GM18511 (cell line): ENCODE measurements at regions not wholly inside any gene's neighbourhood (a gene's known extent, or its start where the extent isn't known, plus 50 kb on each side); places are given as distances from the start of the nearest gene placed in this dataset.

ENCODE experiments used
- ATAC-seq: cut with Tn5 transposase; IDR thresholded peaks from one replicate; pipeline ENCODE4 v1.9.1; 2021; ENCODE audit warnings: mild to moderate bottlenecking, moderate library complexity; ENCODE audit not compliant: unreplicated experiment

DNA sequence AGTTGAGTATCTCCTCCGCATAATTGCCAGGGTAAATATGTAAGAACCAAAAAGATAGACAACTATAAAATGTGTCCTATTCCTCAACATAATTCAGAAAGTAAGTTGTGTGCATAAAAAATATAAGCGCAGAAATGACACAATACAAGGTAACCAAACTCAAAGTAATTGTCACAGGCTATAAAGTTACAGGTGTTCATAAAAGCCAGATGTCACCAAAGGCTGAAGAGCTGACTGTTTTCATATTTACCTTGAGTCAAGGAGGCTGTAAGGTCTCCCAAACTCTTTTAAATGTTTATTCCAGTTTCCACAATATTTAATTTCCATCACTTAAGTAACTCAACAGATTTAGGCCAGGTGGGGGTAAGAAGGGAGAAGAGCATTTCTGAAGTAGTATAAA, 192.2 kb upstream of the MARCKS start:
- no peak for ATAC-seq

DNA sequence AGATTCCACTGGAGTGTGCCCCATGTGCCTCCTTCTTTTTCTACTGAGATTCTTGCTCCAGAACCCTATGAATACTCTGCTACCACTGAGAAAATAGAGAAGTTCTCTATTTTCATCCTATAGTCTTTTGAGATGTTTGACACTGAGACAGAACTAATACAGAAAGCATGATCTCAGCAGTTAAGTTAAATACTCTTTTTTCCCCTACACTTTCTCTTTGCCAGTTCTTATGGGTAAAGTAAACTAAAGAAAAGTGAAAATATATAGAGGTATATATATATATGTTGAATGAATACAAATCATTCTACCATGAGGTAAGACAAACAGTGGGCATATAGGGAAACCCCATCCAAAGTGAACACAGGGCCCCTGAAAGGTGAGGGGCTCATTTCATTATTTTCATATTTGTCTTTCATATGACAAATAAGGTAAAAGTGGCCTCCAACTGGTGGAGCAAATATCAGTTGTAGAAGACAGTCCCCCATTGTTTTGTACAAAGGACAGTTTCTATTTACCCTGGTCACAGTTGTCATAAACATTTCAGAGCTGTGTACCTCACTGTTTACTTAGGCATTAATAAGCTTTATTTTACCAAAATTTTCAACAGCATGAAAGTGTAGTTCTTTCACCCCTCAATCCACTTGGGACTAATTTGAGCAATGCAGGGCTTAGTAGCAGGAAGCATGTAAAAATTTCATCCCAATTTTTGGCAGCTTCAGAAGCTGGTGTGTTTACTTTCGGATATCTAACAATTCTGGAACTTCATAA, 188.3 kb upstream of the MARCKS start:
- ATAC-seq, result peak; percentile 45

DNA sequence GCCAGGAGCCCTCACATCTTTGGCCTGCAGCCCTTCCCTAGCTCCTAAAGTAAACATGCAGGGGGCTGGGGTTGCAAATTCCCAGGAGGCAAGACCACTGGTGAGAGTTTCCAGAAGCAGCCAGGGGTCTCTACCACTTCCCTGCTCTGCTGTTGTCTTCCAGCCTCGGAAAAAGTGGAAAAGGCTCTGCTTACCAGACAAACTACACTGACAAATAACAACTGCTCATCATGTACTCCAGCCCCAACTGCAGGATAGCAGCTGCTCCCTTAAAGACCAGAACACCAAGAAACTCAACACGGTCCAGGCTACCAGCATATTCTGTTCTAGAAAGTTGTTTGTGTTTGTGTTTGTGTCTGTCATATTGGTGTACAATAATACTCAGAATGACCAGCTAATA, 187.5 kb upstream of the MARCKS start:
- ATAC-seq, result no peak

DNA sequence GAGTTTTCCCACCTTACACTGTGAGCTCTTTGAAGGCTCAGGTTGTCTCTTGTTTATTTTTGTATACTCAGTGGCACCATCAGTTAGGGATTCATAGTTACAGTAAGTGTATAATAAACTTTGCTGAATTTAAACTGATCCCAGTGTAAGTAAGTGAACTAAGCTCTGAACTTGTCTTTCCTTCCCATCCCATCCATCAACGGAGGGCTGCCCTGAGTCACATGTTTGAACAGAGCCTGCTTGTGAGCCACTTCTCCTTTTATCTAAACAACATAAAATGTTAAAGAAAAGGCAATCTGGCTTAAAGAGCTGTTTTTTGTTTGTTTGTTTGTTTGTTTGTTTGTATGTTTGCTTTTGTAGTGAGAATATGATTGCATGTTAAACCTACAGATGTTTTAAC, 185.7 kb upstream of the MARCKS start:
- no peak for ATAC-seq

DNA sequence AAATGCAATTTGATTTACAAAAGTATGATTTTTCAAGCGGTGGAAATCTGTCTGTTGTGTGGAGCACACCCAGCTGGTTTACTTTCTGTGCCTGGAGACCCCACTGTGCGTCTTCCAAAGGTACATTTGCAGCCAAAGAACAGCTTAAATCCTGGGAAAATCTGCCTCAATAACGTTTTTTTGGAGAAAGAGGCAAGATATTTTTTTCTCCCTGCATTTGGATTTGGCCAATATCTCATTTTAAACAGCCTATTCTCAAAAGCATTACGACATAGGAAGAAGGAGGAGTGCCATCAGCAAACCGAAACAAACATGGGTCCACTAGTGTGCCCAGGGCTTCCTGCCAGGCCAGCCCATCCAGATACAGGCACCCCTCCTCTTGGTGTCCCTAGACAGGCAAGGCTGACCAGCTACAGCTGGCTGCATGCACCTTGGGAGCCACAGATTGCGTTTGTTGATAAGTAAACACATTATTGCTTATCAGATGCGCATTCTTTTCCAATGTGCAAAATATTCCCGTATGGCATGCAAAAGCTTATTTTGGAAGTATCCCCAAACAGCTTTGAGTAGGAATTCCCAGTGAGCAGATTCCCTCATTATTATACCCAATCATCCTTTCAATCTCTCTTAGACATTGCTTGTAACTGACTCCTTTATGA, 184.5 kb upstream of the MARCKS start:
- ATAC-seq, result no peak

DNA sequence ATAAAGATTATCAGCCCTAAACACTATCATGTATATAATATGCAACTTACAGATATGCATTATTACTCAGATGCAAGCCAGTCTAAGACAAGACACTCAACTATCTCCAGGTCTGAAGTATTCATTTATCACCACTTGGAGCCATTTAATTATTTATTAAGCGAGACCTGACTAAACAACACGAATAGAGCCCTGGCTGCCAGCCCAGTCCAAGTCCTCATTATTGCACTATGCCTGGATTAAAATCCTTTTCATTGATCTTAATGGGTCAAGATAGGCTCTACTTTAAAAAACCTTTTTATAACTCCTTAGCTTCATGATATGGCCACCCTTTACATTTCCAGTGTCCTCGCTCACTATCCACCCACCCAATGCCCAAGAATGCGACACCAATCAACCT, 183.1 kb upstream of the MARCKS start:
- no peak for ATAC-seq

DNA sequence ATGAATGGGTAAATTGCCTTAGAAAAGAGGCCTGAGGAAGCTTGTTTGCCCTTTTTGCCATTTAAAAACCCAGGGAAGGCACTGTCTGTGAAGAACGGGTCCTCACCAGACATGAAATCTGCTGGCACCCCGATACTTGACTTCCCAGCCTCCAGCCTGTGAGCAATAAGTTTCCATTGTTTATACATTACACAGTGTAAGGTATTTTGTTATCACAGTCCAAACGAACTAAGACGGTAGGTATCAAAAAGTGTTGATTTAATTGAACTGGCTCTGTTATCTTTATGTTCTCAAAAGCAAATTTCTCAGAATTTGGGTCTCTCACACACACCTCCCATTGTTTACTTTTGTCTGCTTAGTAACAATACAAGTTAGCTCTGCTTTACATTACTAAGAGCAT, 181.1 kb upstream of the MARCKS start:
- no peak for ATAC-seq

DNA sequence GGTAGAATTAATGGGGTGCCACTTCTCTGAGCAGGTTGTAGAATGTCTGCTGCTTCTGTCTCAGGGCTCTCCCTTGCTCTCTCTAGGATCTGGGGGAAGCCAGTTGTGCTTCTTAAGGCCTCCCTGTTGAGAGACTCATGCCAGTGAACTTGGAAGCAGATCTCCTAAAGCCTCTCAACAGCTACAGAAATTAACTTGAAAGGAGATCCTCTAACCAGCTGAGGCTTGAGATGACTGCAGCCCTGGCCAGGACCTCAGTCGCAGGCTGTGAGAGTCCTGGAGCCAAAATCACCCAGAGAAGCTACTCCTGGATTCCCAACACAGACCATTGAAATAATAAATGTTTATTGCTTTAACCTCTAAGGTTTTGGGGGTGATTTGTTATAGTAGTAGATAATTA, 180.2 kb upstream of the MARCKS start:
- no peak for ATAC-seq

DNA sequence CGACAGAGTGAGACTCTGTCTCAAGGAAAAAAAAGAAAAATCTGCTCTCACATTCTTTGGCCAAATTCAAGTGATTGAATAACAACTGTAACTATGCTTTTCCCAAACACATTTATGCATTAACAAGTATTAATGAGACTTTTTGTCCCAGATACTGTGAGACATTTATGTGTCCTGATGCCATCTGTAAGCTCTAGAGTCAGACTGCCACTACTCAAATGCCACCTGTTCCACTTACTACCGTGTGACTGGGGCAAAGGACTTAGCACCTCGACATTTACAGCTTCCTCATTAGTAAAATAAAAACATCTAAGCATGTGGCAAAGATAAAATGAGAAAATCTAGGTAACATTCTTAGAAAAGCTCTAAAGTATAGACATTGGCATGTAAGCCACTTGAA, 178.1 kb upstream of the MARCKS start:
- no peak for ATAC-seq

DNA sequence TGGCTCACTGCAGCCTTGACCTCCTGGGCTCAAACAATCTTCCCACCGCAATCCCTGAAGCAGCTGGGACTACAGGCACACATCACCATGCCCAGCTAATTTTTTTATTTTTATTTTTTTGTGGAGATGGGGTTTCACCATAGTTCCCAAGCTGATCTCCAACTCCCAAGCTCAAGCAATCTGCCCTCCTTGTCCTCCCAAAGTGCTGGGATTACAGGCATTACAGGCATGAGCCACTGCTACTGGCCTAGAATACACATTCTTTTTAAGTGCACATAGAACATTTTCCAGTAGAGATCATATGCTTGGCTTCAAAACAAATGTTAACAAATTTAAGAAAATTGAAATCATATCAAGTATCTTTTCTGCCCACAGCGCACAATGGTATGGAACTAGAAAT, 176.8 kb upstream of the MARCKS start:
- no peak for ATAC-seq

DNA sequence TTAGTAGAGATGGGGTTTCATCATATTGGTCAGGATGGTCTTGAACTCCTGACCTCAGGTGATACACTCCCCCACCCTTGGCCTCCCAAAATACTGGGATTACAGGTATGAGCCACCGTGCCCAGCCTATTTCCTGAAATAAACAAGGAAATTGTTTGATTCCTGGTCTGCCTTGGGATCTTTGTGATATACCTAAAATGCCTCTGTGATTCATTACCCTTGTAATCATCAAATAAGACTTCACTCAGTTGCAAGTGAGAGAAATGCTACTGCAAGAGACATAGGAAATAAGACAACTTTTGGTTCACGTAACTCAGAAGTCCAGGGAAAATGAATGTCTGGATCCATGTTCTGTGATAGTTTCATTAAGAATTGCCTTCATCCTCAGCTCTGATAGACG, 173.2 kb upstream of the MARCKS start:
- no peak for ATAC-seq

DNA sequence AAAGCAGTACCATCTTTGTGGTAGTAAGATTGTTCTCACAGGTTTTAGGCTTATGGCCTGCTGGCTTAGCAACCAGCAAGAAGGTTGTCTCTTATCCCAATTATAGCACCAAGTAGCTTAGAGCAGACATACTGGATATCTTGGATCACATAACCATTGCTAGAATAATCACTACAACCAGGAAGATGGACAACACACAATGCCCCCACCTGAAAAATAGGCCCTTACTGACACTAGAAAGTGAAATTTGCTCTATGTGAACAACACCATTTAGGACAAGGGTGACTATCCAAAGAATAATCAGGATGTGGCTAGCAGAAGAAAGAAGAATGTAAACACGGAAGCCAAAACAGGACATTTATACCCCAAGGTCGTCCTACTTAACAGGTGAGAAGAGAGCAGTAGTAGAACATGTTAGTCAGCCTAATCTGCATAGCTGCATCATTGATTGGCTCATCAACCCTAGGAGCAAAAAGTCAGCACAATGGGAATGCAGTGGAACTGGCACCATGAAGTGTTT, 172.7 kb upstream of the MARCKS start:
- no peak for ATAC-seq

DNA sequence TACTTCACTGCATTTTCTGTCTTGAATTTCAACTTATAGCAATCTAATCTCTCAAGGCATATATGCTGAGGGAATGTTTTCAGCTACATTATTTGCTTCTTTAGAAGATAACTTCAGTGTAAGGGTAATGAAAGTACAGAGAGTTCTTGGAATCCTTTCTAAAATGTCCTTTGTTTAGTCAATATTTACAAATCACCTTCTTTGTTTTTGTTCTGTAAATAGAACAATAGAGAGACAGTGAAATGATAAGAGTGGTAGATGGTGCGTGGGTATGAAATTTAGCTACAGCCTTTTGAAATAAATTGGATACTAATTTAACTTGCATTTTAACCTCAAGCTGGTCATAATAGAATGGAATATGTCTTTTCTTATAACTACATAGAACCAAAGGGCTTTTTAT, 171.1 kb upstream of the MARCKS start:
- no peak for ATAC-seq

DNA sequence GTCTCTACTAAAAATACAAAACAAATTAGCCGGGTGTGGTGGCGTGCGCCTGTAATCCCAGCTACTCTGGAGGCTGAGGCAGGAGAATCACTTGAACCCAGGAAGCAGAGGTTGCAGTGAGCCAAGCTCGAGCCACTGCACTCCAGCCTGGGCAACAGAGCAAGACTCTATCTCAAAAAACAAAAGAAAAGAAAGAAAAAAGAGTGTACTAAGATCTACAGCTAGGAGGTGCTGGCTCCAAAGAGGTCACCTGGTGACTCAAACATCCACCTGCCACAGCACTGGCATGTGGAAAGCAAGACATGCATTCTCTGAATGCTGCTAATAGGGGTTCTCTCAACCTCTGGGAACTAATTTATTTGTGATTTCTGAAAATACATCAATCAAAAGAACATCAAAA, 167.5 kb upstream of the MARCKS start:
- peak; percentile 42 for ATAC-seq

DNA sequence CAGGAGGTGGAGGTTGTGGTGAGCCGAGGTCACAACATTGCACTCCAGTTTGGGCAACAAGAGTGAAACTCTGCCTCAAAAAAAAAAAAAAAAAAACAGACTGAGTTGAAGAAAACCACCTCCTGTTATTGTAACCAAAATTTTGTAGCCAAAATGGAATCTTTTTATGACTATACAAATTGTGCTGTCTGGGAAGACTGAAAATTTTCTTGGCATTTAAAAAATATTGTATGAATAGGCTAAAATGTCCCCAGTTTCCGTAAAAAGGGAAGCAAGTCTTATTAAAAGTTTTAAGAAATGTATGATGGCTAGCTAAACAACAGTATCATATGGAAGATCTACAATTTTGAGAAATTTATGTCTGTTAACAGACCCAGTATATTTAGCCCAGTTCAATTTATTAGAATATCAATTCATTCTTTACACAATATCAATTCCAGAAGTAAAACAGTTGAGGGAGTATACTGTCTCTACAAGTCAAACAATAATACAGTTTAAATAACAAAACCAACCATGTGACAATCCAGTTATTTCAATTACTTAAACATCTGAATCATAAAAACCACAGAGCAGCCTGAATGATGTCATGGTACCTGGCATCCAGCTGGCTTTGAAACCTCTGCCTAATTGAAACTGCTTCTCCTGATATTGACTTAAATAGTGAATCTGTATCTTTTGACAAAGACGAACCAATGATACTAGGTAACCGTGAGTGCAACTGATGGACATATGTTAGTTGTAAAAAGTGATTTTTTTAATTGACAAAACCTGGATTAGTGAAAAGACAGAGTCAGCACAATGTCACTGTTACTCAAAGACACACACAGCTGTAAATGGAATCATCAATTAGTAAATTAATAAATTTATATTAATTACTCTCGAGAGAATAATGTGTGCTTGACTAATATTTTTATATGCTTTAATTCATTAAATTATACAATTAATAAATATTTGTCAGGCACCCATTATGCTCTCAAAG, 166.6 kb upstream of the MARCKS start:
- ATAC-seq, result peak; percentile 77

DNA sequence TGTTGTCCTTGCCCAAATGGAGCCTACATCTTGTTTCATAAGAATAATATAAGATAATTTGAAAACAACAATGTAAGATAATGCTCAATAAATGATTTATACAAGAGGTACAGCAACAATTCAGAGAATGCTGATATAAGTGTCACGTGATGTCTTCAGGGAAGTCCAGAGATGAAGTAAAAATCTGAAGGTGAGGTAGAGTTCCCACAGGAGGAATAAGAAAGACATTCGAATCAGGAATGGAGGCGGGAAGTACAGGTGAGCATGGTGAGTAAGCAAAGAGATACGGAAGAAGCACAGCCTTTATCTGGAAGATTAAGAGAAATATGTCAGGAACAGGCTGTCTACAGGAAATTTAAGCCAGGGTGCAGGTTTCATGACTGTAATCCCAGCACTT, 165.9 kb upstream of the MARCKS start:
- ATAC-seq, result no peak

DNA sequence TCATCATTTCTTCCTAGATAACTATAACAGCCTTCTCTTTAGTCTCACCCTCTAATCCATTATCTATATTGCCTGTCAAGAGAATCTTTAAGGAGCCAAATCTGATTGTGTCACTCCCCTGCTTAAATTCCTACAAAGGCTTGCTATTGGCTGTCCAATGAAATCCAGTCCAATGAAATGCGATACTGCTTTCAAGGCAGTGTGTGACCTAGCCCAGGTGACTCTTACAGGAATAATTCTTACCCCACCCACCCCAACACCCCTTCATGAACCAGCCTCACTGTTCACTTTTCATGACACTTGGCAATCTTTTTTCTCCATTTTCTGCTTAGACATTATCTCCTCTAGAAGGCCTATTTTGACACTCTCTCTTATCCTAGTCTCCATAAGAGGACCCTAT, 163.3 kb upstream of the MARCKS start:
- ATAC-seq, result no peak

DNA sequence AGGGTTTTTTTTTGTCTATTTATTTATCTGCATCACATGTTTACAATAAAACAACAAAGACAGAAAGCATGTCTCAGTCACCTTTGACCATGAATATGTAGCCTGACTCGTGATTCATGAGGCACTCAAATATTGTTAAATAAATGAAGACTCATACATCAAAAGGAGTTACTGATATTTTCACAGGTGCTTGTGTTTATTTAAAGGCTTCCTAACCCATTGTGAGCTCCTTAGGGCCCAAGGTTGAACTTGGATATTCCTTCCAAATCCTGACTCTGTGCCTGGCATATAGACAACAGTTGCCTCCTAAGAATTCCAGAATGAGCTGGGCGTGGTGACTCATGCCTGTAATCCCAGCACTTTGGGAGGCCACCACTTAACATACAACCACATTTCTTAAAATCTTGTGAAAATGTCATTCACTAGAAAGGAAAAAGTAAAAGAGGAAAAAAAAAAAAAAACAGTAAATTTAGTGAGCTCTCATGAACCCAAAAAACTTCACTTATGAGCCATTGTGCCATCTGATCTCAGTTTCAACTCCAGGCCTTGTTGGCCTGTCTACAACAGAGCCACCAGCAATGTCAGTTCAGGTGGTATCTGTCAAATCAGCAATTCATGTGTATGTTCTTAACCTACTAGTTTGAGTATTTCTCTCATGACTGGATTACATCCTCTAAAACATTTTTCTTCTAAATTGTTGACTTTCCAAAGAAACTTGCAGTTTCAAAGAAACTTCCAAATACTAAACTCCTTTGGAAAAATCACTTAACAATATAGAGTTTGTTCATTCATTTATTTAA, 162.7 kb upstream of the MARCKS start:
- ATAC-seq, result no peak

DNA sequence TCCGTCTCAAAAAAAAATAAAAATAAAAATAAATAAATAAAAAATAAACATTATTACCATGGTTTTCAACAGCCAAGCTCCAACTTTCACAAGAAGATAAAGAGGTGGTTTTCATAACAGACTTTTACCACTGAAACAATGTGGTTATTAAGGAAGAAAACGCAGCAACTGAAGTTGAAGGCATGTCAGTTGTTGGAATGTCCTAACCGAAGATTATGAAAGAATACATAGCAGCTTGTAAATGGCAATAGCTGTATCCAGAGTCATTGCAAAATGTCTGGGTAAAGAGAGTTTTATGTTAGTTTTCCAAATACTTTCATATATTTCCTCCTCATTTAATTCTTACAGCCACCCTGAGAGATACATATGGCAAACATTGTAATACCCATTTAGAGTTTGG, 161.6 kb upstream of the MARCKS start:
- no peak for ATAC-seq

DNA sequence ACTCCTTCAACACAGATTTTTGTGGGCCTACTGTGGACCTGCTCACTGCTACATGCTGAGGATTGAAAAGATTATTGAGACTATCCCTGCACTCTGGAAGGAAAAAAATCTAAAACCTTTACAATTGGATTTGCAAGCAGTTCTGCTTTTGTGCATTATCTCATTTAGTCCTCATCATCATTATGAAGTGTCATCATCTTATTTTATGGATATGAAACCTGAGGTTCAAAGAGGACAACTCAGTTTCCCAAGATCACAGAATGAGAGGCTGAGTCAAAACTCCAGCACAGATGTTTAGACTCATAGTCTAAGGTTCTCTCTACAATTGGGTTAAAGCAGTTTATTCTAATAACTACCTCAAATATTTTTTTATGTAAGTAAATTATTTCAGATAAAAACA, 160.2 kb upstream of the MARCKS start:
- no peak for ATAC-seq
